ENCODE measurements at regions not wholly inside any gene's neighbourhood (a gene's known extent, or its start where the extent isn't known, plus 50 kb on each side); places are given as distances from the start of the nearest gene placed in this dataset.
"Not testable (repeated sequence)": the region's sequence is repeated elsewhere in the genome, so short reads cannot be mapped to it uniquely, and the experiment has no call there.

DNA sequence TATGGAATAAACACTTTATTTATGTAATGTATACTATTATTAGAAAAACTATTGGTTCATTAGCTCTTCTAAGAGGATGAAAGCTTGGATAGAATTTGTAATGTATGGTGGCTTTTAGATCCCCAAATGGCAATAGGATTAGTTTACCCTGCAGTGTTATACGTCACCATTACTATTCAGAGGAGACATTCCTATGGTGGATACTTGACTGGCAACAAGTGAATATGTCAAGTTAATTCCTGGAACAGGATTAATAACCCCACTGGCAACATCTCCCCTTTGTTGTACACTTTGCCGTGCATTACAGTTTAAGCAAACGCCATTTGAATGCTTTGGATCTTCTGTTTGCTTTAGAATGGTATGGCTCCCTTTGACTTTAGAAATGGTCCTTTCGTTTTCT is 420.3 kb downstream of the FAM47B start (continued):
- TF ChIP-seq, protein P1, sequence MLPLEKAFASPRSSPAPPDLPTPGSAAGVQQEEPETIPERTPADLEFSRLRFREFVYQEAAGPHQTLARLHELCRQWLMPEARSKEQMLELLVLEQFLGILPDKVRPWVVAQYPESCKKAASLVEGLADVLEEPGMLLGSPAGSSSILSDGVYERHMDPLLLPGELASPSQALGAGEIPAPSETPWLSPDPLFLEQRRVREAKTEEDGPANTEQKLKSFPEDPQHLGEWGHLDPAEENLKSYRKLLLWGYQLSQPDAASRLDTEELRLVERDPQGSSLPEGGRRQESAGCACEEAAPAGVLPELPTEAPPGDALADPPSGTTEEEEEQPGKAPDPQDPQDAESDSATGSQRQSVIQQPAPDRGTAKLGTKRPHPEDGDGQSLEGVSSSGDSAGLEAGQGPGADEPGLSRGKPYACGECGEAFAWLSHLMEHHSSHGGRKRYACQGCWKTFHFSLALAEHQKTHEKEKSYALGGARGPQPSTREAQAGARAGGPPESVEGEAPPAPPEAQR (tag by site-specific recombination; IDR thresholded peaks at IDR 0.05), result no peak

DNA sequence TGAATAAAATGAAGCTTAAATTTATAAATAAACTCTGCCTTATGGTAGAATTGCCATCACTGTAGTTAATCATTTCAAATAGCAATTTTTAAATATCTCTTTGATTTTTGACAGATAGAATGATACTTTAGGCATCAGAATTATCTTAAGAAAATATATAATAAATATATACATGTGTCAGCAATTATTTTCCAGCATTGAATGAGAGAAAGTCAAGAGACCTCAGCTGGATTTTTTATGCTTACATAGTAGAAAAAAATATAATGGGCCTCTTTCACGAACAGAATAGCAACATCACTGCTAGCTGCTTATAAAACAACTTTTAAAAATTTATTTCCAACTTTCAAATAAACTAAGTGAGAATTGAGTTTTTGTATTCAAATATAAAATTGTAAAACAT is 424.0 kb upstream of the MAGEB16 start:
- Histone ChIP-seq H3K4me3 (ENCODE audit: low read depth, low read length) (no peak overlapping the region), H3K9me3 (ENCODE audit: control insufficient read depth, insufficient read depth, low read depth, low read length) (no peaks in the 10 kb centered on the region), H3K27ac (ENCODE audit: extremely low read depth, low read depth, low read length) (no peak overlapping the region), H3K4me1 (ENCODE audit: control insufficient read depth, insufficient read depth, low read length) (no peaks in the 10 kb centered on the region), H3K36me3 (ENCODE audit: control insufficient read depth in 2 of 2, insufficient read depth in 1 of 2, low read length in 2 of 2) (no peaks in the 10 kb centered on the region)
- ChIA-PET CTCF (no interaction called here), POLR2A (no interaction called here)
- TF ChIP-seq ZNF155 (tag by site-specific recombination; IDR thresholded peaks at IDR 0.05) (no peak), ZNF19 (tag by site-specific recombination; IDR thresholded peaks at IDR 0.05; ENCODE audit: low read depth) (no peak), ZNF670 (tag by site-specific recombination; IDR thresholded peaks at IDR 0.05; ENCODE audit: low read depth) (no peak), ZNF596 (tag by site-specific recombination; IDR thresholded peaks at IDR 0.05) (no peak), ZNF571 (tag by site-specific recombination; IDR thresholded peaks at IDR 0.05) (no peak), ZNF121 (tag by site-specific recombination; IDR thresholded peaks at IDR 0.05) (no peak), GFI1B (tag by site-specific recombination; IDR thresholded peaks at IDR 0.05) (no peak), ZNF211 (tag by site-specific recombination; IDR thresholded peaks at IDR 0.05; ENCODE audit: low read depth) (no peak), ZNF558 (tag by site-specific recombination; IDR thresholded peaks at IDR 0.05) (no peak), ZNF16 (tag by site-specific recombination; IDR thresholded peaks at IDR 0.05; ENCODE audit: low read depth) (no peak), ZNF157 (tag by site-specific recombination; IDR thresholded peaks at IDR 0.05) (no peak), ZNF114 (tag by site-specific recombination; IDR thresholded peaks at IDR 0.05) (no peak)
- TF ChIP-seq, protein P2, sequence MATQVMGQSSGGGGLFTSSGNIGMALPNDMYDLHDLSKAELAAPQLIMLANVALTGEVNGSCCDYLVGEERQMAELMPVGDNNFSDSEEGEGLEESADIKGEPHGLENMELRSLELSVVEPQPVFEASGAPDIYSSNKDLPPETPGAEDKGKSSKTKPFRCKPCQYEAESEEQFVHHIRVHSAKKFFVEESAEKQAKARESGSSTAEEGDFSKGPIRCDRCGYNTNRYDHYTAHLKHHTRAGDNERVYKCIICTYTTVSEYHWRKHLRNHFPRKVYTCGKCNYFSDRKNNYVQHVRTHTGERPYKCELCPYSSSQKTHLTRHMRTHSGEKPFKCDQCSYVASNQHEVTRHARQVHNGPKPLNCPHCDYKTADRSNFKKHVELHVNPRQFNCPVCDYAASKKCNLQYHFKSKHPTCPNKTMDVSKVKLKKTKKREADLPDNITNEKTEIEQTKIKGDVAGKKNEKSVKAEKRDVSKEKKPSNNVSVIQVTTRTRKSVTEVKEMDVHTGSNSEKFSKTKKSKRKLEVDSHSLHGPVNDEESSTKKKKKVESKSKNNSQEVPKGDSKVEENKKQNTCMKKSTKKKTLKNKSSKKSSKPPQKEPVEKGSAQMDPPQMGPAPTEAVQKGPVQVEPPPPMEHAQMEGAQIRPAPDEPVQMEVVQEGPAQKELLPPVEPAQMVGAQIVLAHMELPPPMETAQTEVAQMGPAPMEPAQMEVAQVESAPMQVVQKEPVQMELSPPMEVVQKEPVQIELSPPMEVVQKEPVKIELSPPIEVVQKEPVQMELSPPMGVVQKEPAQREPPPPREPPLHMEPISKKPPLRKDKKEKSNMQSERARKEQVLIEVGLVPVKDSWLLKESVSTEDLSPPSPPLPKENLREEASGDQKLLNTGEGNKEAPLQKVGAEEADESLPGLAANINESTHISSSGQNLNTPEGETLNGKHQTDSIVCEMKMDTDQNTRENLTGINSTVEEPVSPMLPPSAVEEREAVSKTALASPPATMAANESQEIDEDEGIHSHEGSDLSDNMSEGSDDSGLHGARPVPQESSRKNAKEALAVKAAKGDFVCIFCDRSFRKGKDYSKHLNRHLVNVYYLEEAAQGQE (tag by site-specific recombination; IDR thresholded peaks at IDR 0.05), result no peak
- TF ChIP-seq, protein P3, sequence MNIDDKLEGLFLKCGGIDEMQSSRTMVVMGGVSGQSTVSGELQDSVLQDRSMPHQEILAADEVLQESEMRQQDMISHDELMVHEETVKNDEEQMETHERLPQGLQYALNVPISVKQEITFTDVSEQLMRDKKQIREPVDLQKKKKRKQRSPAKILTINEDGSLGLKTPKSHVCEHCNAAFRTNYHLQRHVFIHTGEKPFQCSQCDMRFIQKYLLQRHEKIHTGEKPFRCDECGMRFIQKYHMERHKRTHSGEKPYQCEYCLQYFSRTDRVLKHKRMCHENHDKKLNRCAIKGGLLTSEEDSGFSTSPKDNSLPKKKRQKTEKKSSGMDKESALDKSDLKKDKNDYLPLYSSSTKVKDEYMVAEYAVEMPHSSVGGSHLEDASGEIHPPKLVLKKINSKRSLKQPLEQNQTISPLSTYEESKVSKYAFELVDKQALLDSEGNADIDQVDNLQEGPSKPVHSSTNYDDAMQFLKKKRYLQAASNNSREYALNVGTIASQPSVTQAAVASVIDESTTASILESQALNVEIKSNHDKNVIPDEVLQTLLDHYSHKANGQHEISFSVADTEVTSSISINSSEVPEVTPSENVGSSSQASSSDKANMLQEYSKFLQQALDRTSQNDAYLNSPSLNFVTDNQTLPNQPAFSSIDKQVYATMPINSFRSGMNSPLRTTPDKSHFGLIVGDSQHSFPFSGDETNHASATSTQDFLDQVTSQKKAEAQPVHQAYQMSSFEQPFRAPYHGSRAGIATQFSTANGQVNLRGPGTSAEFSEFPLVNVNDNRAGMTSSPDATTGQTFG (tag by site-specific recombination; IDR thresholded peaks at IDR 0.05; ENCODE audit: borderline replicate concordance), result no peak

DNA sequence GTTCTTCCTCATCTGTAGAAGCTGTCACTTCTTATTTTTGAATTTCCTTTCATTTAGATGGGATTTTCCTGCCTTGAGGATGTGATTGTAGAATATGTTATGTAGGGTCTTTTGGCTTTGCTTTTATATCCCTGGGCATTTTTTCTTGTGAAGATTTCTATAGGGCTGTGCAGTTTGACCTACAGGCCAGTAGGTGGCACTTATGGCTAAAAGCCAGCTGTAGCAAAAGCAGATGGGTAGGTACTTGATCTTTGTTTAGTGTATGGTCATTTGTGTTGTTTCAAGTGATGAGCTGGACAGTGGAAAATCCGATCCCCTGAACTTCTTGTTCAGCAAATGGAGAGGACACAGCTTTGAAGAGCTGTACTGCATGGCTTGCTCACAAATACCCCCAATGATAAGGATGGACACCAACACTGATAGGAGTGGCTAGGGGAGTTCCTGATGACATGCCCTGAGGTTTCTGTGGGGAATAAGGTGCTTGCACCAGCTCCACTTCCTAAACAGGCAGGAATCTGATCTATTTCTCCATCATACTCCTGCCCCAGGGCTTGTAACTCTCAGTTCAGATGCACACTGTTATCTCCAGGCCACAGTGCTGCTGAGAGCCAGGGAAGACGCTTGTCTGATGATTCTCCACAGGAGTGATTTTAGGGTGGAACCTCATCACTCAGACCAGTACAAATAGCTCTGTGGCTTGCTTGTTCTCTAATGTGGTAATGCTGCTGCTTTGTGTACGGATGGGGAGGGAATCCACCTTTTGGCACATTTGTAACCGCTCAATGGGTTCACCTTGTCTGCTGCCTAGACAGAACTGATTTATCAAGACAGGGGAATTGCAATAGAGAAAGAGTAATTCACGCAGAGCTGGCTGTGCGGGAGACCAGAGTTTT is 417.1 kb upstream of the MAGEB16 start:
- H3K9me3 ChIP-seq (ENCODE audit: control insufficient read depth, insufficient read depth, low read depth, low read length), result no peaks in the 10 kb centered on the region; the same call in 1 of the 2 replicates
- H3K27ac ChIP-seq (ENCODE audit: extremely low read depth, low read depth, low read length), result no peak overlapping the region
- H3K36me3 ChIP-seq (ENCODE audit: control insufficient read depth in 2 of 2, insufficient read depth in 1 of 2, low read length in 2 of 2), result no peaks in the 10 kb centered on the region
- no peaks in the 10 kb centered on the region for H3K4me1 ChIP-seq (ENCODE audit: control insufficient read depth, insufficient read depth, low read length)
- POLR2A ChIA-PET, result no interaction called here
- TF ChIP-seq ZNF248 (tag by site-specific recombination; IDR thresholded peaks at IDR 0.05) (no peak), ZNF843 (tag by site-specific recombination; IDR thresholded peaks at IDR 0.05) (no peak), ZNF654 (tag by site-specific recombination; IDR thresholded peaks at IDR 0.05; ENCODE audit: low read depth) (peak; percentile 24), HOXC10 (CRISPR knock-in tag; IDR thresholded peaks at IDR 0.05) (no peak)
- TF ChIP-seq, protein P4, sequence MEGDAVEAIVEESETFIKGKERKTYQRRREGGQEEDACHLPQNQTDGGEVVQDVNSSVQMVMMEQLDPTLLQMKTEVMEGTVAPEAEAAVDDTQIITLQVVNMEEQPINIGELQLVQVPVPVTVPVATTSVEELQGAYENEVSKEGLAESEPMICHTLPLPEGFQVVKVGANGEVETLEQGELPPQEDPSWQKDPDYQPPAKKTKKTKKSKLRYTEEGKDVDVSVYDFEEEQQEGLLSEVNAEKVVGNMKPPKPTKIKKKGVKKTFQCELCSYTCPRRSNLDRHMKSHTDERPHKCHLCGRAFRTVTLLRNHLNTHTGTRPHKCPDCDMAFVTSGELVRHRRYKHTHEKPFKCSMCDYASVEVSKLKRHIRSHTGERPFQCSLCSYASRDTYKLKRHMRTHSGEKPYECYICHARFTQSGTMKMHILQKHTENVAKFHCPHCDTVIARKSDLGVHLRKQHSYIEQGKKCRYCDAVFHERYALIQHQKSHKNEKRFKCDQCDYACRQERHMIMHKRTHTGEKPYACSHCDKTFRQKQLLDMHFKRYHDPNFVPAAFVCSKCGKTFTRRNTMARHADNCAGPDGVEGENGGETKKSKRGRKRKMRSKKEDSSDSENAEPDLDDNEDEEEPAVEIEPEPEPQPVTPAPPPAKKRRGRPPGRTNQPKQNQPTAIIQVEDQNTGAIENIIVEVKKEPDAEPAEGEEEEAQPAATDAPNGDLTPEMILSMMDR (tag by site-specific recombination; IDR thresholded peaks at IDR 0.05), result 0 out of 2 replicates have a peak, but pooled peaks have one; percentile 25
- no peak overlapping the region for H3K4me3 ChIP-seq (ENCODE audit: low read depth, low read length)
- CTCF ChIA-PET, result interaction anchor here (0.6 to 1.9 kb wide), 11 partner anchors 8 to 1518 kb away, joined by 3 to 9 read pairs (median 6); no protein-coding TSS in a partner anchor

DNA sequence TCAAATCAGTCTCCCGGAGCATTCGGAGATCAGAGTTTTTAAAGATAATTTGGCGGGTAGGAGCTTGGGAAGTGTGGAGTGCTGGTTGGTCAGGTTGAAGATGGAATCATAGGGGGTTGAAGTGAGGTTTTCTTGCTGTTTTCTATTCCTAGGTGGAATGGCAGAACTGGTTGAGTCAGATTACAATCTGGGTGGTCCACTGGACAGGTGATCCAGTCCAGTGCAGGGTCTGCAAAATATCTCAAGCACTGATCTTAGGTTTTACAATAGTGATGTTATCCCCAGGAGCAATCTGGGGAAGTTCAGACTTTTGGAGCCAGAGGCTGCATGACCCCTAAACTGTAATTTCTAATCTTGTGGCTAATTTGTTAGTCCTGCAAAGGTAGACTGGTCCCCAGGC is 416.4 kb upstream of the MAGEB16 start:
- CTCF ChIA-PET, result interaction anchor here (1.4 to 1.9 kb wide), 5 partner anchors 8 to 85 kb away, joined by 4 to 9 read pairs (median 6); no protein-coding TSS in a partner anchor
- H3K36me3 ChIP-seq (ENCODE audit: control insufficient read depth in 2 of 2, insufficient read depth in 1 of 2, low read length in 2 of 2); H3K27ac ChIP-seq (ENCODE audit: extremely low read depth, low read depth, low read length); H3K4me1 ChIP-seq (ENCODE audit: control insufficient read depth, insufficient read depth, low read length); H3K9me3 ChIP-seq (ENCODE audit: control insufficient read depth, insufficient read depth, low read depth, low read length); H3K4me3 ChIP-seq (ENCODE audit: low read depth, low read length); POLR2A ChIA-PET: not testable (repeated sequence)

All from HEK293 (cell line).